ENCODE measurements at regions not wholly inside any gene's neighbourhood (a gene's known extent, or its start where the extent isn't known, plus 50 kb on each side); places are given as distances from the start of the nearest gene placed in this dataset.

DNA sequence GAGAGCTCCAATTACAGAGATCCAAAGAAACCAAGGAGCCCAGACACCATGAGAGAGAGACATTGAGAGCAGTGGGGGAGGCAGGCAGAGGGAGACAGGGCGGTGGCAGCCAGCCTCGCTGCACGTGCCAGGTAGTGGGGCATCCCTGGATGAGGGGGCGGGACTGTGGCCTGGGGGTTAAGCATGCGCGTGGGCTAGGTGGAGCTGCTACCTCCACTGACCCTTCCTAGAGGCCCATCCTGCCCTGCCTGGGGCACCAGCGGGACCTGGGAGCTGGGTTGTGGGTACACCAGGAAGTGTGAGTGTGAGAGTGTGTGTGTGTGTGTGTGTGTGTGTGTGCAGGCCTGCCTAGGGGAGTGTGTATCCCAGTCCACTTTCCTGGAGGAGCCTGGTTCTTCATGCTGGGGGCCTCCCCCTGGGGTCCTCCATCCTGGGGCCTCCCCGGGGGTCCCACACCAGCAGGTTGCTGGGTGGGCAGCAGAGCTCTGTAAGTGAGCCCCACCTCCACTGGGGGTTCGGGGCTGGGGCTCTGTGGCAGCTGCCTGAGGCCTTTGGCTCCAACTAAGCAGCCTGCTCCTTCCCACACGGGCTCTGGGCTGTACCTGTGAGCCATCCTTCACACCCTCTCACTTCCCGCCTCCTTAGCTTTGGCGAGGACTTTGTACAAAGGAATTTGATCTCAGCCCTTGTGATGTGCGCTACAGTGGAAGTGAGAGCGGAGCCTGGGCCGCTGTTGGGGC lies 127.4 kb downstream of the IRF8 start:
- Histone ChIP-seq H3K4ac (ENCODE audit: low read length) (no peak overlapping the region), H2BK120ac (ENCODE audit: low read depth, low read length) (no peak overlapping the region), H3K9me3 (replicated peaks in 1 of 2; ENCODE audit: control insufficient read depth in 2 of 2, insufficient read depth in 1 of 2, low read depth in 1 of 2, low read length in 2 of 2) (peaks cover 0 to 8% of the 10 kb centered on the region in 2 donors), H4K91ac (ENCODE audit: low read depth, low read length, poor library complexity) (peak overlapping the region; percentile 32), H3K9ac (ENCODE audit: low read depth, low read length, poor library complexity) (no peak overlapping the region), H2AK5ac (ENCODE audit: low read depth, low read length) (peak overlapping the region; percentile 24), H3K36me3 (replicated peaks in 1 of 2; ENCODE audit: control insufficient read depth in 2 of 2, insufficient read depth in 2 of 2, low read length in 2 of 2) (no peaks in the 10 kb centered on the region), H3K14ac (ENCODE audit: low read length) (peak overlapping the region; percentile 64), H3K23ac (ENCODE audit: low read depth, low read length, poor library complexity) (no peak overlapping the region), H4K8ac (ENCODE audit: low read depth, low read length) (no peak overlapping the region), H2BK15ac (ENCODE audit: low read length) (no peak overlapping the region), H3K4me3 (ENCODE audit: low read length in 2 of 2) (no peak overlapping the region), H3K27ac (replicated peaks; ENCODE audit: low read length) (no peak overlapping the region), H3K4me1 (ENCODE audit: control insufficient read depth in 2 of 2, insufficient read depth in 1 of 2, low read depth in 1 of 2, low read length in 2 of 2) (no peaks in the 10 kb centered on the region), H2BK5ac (ENCODE audit: low read length) (no peak overlapping the region), H3K18ac (ENCODE audit: low read length) (peak overlapping the region; percentile 71), H2AFZ (ENCODE audit: low read length) (no peak overlapping the region), H3K79me1 (ENCODE audit: low read depth, low read length) (no peaks in the 10 kb centered on the region), H2BK12ac (ENCODE audit: low read length) (peak overlapping the region; percentile 91), H3K4me2 (ENCODE audit: insufficient read depth, low read length, poor library complexity, severe bottlenecking) (no peak overlapping the region), H3K27me3 (ENCODE audit: control insufficient read depth in 3 of 3, insufficient read depth in 3 of 3, low read depth in 1 of 3, low read length in 3 of 3) (no peaks in the 10 kb centered on the region)
- no CpG with 5 or more reads among the region's 15 CpGs for WGBS, 2 donors (ENCODE audit: extremely low coverage in 2 of 2, insufficient read length in 2 of 2, insufficient replicate concordance in 1 of 2)
- DNase-seq (ENCODE audit: low spot score) = no peak

DNA sequence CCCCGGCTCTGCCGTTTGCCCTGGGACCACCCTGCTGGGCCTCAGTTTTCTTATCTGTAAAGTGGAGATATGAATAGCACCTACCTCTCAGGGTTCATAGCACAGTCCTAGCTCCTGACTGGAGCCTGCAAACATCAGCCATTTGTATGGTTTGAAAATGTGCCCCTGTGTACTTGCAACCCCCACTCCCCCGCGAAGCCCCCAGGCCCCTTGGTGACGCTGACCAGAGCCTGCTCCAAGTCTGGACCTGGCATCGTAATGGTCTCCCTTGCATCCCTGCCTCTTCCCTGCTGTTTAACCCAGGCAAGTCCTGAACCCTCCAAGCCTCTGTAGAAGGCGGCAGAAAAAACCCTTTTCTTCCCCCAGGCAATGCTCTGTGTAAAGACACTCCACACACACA lies 128.0 kb downstream of the IRF8 start:
- DNase-seq (ENCODE audit: low spot score) = no peak
- no peak overlapping the region for H4K8ac ChIP-seq (ENCODE audit: low read depth, low read length)
- no peak overlapping the region for H3K4me2 ChIP-seq (ENCODE audit: insufficient read depth, low read length, poor library complexity, severe bottlenecking)
- H3K9ac ChIP-seq (ENCODE audit: low read depth, low read length, poor library complexity) = no peak overlapping the region
- H2AK5ac ChIP-seq (ENCODE audit: low read depth, low read length) = peak overlapping the region; percentile 22
- H3K36me3 ChIP-seq (replicated peaks in 1 of 2; ENCODE audit: control insufficient read depth in 2 of 2, insufficient read depth in 2 of 2, low read length in 2 of 2) = no peaks in the 10 kb centered on the region
- H3K23ac ChIP-seq (ENCODE audit: low read depth, low read length, poor library complexity) = no peak overlapping the region
- no peak overlapping the region for H4K91ac ChIP-seq (ENCODE audit: low read depth, low read length, poor library complexity)
- H2AFZ ChIP-seq (ENCODE audit: low read length) = no peak overlapping the region
- H3K14ac ChIP-seq (ENCODE audit: low read length) = no peak overlapping the region
- WGBS, 2 donors (ENCODE audit: extremely low coverage in 2 of 2, insufficient read length in 2 of 2, insufficient replicate concordance in 1 of 2) = no CpG with 5 or more reads among the region's 7 CpGs
- peaks cover 0 to 9% of the 10 kb centered on the region in 2 donors for H3K9me3 ChIP-seq (replicated peaks in 1 of 2; ENCODE audit: control insufficient read depth in 2 of 2, insufficient read depth in 1 of 2, low read depth in 1 of 2, low read length in 2 of 2)
- H3K18ac ChIP-seq (ENCODE audit: low read length) = no peak overlapping the region
- peaks cover 0 to 2% of the 10 kb centered on the region in 2 donors for H3K4me1 ChIP-seq (ENCODE audit: control insufficient read depth in 2 of 2, insufficient read depth in 1 of 2, low read depth in 1 of 2, low read length in 2 of 2)
- H2BK15ac ChIP-seq (ENCODE audit: low read length) = no peak overlapping the region
- no peak overlapping the region for H2BK5ac ChIP-seq (ENCODE audit: low read length)
- no peak overlapping the region for H3K4ac ChIP-seq (ENCODE audit: low read length)
- no peak overlapping the region for H3K4me3 ChIP-seq (ENCODE audit: low read length in 2 of 2)
- H3K27ac ChIP-seq (replicated peaks; ENCODE audit: low read length) = no peak overlapping the region
- H3K27me3 ChIP-seq (ENCODE audit: control insufficient read depth in 3 of 3, insufficient read depth in 3 of 3, low read depth in 1 of 3, low read length in 3 of 3) = peaks cover 0 to 1% (median 0%) of the 10 kb centered on the region in 3 experiments
- no peak overlapping the region for H2BK12ac ChIP-seq (ENCODE audit: low read length)
- no peak overlapping the region for H2BK120ac ChIP-seq (ENCODE audit: low read depth, low read length)
- no peaks in the 10 kb centered on the region for H3K79me1 ChIP-seq (ENCODE audit: low read depth, low read length)

DNA sequence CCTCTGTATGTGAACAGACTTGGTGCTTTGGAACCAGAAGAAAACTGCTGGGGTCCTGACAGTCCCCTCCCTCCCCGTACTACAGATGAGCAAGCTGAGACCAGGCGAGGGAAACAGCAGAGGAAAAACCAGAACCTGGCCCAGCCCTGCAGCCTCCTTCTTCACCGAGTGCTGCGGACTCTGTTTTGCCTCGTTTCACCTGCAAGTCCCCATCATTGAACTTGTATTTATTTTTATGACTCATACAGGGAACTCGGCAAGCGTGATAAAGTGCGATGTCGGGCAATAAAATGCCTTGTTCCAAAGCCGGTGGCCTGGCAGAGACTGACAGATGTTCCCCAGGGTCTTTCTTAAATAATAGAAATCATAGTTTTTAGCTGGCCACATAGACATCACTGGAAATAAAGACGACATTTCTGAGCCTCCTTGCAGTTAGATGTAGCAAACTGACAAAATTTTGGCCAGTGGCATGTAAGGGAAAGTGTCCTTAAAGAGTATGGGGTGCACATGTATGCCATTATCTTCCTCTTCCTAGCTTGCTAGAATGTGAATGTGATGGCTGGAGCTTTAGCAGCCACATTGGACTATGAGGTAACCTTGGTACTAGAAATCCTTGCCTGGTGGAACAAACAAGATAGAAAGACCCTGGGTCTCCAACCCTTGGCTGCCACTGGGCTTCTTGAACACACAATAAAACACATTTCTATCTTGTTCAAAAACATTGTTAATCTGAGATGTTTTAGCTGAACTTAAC lies 128.6 kb downstream of the IRF8 start:
- H3K27me3 ChIP-seq (ENCODE audit: control insufficient read depth in 3 of 3, insufficient read depth in 3 of 3, low read depth in 1 of 3, low read length in 3 of 3) = peaks cover 0 to 5% (median 0%) of the 10 kb centered on the region in 3 experiments
- H4K8ac ChIP-seq (ENCODE audit: low read depth, low read length) = no peak overlapping the region
- no peaks in the 10 kb centered on the region for H3K36me3 ChIP-seq (replicated peaks in 1 of 2; ENCODE audit: control insufficient read depth in 2 of 2, insufficient read depth in 2 of 2, low read length in 2 of 2)
- no peak overlapping the region for H3K4me3 ChIP-seq (ENCODE audit: low read length in 2 of 2)
- H3K4me2 ChIP-seq (ENCODE audit: insufficient read depth, low read length, poor library complexity, severe bottlenecking) = no peak overlapping the region
- no peak overlapping the region for H2BK5ac ChIP-seq (ENCODE audit: low read length)
- no peak overlapping the region for H2AFZ ChIP-seq (ENCODE audit: low read length)
- no peaks in the 10 kb centered on the region for H3K79me1 ChIP-seq (ENCODE audit: low read depth, low read length)
- no CpG with 5 or more reads among the region's 11 CpGs for WGBS, 2 donors (ENCODE audit: extremely low coverage in 2 of 2, insufficient read length in 2 of 2, insufficient replicate concordance in 1 of 2)
- H3K4me1 ChIP-seq (ENCODE audit: control insufficient read depth in 2 of 2, insufficient read depth in 1 of 2, low read depth in 1 of 2, low read length in 2 of 2) = peaks cover 0 to 6% of the 10 kb centered on the region in 2 donors
- no peak overlapping the region for H3K14ac ChIP-seq (ENCODE audit: low read length)
- DNase-seq (ENCODE audit: low spot score) = no peak
- no peak overlapping the region for H3K23ac ChIP-seq (ENCODE audit: low read depth, low read length, poor library complexity)
- H3K18ac ChIP-seq (ENCODE audit: low read length) = no peak overlapping the region
- no peak overlapping the region for H3K27ac ChIP-seq (replicated peaks; ENCODE audit: low read length)
- H3K9me3 ChIP-seq (replicated peaks in 1 of 2; ENCODE audit: control insufficient read depth in 2 of 2, insufficient read depth in 1 of 2, low read depth in 1 of 2, low read length in 2 of 2) = peaks cover 0 to 9% of the 10 kb centered on the region in 2 donors
- no peak overlapping the region for H4K91ac ChIP-seq (ENCODE audit: low read depth, low read length, poor library complexity)
- no peak overlapping the region for H2AK5ac ChIP-seq (ENCODE audit: low read depth, low read length)
- H3K4ac ChIP-seq (ENCODE audit: low read length) = no peak overlapping the region
- H3K9ac ChIP-seq (ENCODE audit: low read depth, low read length, poor library complexity) = no peak overlapping the region
- H2BK15ac ChIP-seq (ENCODE audit: low read length) = no peak overlapping the region
- H2BK120ac ChIP-seq (ENCODE audit: low read depth, low read length) = no peak overlapping the region
- H2BK12ac ChIP-seq (ENCODE audit: low read length) = no peak overlapping the region

DNA sequence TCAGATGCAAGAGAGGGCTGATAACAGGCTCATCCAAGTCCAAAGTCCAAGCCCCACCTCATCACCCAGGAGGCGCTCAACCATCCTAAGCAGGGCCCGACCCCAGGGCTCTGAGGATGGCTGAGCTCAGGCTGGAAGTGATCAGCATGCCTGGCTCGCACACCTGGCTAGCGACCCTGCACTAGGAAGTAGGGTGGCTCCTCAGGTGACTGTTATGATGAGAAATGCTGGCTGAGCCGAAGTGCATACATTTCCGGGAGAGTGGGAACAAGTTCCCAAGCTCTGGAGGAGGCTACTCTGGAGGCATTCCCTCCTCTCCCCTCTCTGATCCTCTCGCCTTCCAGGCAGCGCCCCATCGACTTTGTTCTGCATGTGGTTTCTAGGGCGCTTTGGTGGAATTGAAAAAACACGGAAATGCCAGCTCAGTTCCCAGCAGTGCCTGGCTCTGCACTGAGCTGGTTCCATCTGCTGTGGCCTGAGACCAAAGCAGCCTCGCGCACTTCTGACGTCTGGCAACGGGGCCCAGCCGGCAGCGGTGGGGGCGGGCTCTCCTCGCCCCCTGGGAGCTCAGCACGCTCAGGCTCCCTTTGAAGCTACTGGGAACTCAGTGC lies 130.3 kb downstream of the IRF8 start:
- Histone ChIP-seq H3K4me2 (ENCODE audit: insufficient read depth, low read length, poor library complexity, severe bottlenecking) (no peak overlapping the region), H2BK120ac (ENCODE audit: low read depth, low read length) (no peak overlapping the region), H3K4me1 (ENCODE audit: control insufficient read depth in 2 of 2, insufficient read depth in 1 of 2, low read depth in 1 of 2, low read length in 2 of 2) (peaks cover 0 to 16% of the 10 kb centered on the region in 2 donors), H2AK5ac (ENCODE audit: low read depth, low read length) (peak overlapping the region; percentile 41), H3K18ac (ENCODE audit: low read length) (peak overlapping the region; percentile 71), H3K36me3 (replicated peaks in 1 of 2; ENCODE audit: control insufficient read depth in 2 of 2, insufficient read depth in 2 of 2, low read length in 2 of 2) (no peaks in the 10 kb centered on the region), H2AFZ (ENCODE audit: low read length) (no peak overlapping the region), H3K27ac (replicated peaks; ENCODE audit: low read length) (no peak overlapping the region), H2BK15ac (ENCODE audit: low read length) (peak overlapping the region; percentile 4), H3K27me3 (ENCODE audit: control insufficient read depth in 3 of 3, insufficient read depth in 3 of 3, low read depth in 1 of 3, low read length in 3 of 3) (peaks cover 0 to 20% (median 0%) of the 10 kb centered on the region in 3 experiments), H3K79me1 (ENCODE audit: low read depth, low read length) (no peaks in the 10 kb centered on the region), H2BK5ac (ENCODE audit: low read length) (no peak overlapping the region), H3K9ac (ENCODE audit: low read depth, low read length, poor library complexity) (no peak overlapping the region), H2BK12ac (ENCODE audit: low read length) (no peak overlapping the region), H4K8ac (ENCODE audit: low read depth, low read length) (no peak overlapping the region), H3K14ac (ENCODE audit: low read length) (no peak overlapping the region), H3K23ac (ENCODE audit: low read depth, low read length, poor library complexity) (no peak overlapping the region), H3K4me3 (ENCODE audit: low read length in 2 of 2) (peak overlapping the region in 1 of 2 donors; percentile 6), H3K4ac (ENCODE audit: low read length) (no peak overlapping the region), H4K91ac (ENCODE audit: low read depth, low read length, poor library complexity) (no peak overlapping the region), H3K9me3 (replicated peaks in 1 of 2; ENCODE audit: control insufficient read depth in 2 of 2, insufficient read depth in 1 of 2, low read depth in 1 of 2, low read length in 2 of 2) (peaks cover 0 to 6% of the 10 kb centered on the region in 2 donors)
- WGBS, 2 donors (ENCODE audit: extremely low coverage in 2 of 2, insufficient read length in 2 of 2, insufficient replicate concordance in 1 of 2) = no CpG with 5 or more reads among the region's 20 CpGs
- no peak for DNase-seq (ENCODE audit: low spot score)
